ENCODE measurements at regions not wholly inside any gene's neighbourhood (a gene's known extent, or its start where the extent isn't known, plus 50 kb on each side); places are given as distances from the start of the nearest gene placed in this dataset.
"Not testable (repeated sequence)": the region's sequence is repeated elsewhere in the genome, so short reads cannot be mapped to it uniquely, and the experiment has no call there.

GRCh38 chr6:25181923-25182322, 97.3 kb upstream of the CARMIL1 start:
- no peak for DNase-seq (ENCODE audit: low read depth)

DNA sequence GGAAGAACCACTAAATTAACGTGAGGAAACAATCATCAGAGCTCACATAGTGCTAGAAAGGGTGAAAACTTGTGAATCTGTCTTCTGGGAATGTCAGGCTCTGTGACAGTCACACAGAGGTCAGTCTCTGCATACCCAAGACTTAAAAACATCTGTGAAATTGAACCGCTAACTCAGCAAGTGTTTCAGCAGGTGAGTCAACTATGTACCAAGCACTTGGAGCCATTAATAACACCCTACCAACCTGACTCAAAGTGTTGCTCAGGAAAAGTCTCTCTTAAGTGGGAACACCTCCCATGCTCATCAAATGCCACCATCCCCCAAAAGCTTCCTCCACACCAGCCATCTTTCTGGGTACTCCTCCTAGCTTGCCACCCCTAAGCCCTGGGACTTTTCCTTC, 92.3 kb upstream of the CARMIL1 start:
- no peak for DNase-seq (ENCODE audit: low read depth)

GRCh38 chr6:25188232-25188631, 90.9 kb upstream of the CARMIL1 start:
- no peak for DNase-seq (ENCODE audit: low read depth)

- no peak for DNase-seq (ENCODE audit: low read depth)
Observed at GRCh38 chr6:25192590-25193459, 86.3 kb upstream of the CARMIL1 start.

GRCh38 chr6:25193460-25194171, 85.6 kb upstream of the CARMIL1 start:
- no peak for DNase-seq (ENCODE audit: low read depth)

GRCh38 chr6:25194172-25194678, 84.9 kb upstream of the CARMIL1 start:
- no peak for DNase-seq (ENCODE audit: low read depth)

DNA sequence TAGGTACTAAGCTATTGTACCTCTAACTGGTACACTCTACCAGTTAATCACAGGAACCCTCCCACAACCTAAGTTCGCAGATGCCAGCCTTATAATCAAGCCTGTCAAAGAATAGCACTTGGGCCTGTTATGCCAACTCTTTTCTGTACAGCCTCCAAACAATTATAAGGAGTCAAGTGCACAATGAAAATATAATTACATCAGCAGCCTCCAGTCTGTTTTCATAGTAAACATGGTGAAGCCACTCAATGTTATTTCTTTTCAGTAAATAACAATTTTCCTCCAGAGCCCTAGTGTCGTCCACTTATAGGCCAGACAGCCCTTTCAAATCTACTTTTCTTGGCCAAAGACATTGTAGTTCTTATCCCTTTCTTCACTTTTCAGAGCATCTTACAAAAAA, 82.7 kb upstream of the CARMIL1 start:
- DNase-seq (ENCODE audit: low read depth) = no peak

- DNase-seq (ENCODE audit: low read depth) = no peak
Observed at GRCh38 chr6:25197111-25197510, 82.1 kb upstream of the CARMIL1 start.

GRCh38 chr6:25199544-25199943, 79.6 kb upstream of the CARMIL1 start:
- no peak for DNase-seq (ENCODE audit: low read depth)

- no peak for DNase-seq (ENCODE audit: low read depth)
Observed at GRCh38 chr6:25202504-25202903, 76.7 kb upstream of the CARMIL1 start.

DNA sequence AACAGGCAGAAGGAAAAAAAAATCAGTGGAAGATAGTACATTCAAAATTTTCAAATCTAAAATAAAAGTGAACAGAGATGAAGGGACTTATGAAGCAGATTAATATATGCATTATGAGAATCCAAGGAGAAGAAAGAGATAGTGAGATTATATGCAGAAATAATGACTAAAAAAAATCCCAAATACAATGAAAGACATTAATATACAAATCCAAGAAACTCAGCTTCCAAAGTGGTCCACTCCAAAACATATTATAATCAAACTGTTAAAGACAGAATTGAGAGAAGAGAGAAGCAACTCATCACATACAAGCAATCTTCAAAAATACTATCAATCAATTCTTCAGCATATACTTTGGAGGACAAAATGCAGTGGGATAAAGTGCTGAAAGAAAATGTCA, 73.5 kb upstream of the CARMIL1 start:
- no peak for DNase-seq (ENCODE audit: low read depth)

GRCh38 chr6:25207453-25208155, 71.6 kb upstream of the CARMIL1 start:
- DNase-seq (ENCODE audit: low read depth) = not testable (repeated sequence)

DNA sequence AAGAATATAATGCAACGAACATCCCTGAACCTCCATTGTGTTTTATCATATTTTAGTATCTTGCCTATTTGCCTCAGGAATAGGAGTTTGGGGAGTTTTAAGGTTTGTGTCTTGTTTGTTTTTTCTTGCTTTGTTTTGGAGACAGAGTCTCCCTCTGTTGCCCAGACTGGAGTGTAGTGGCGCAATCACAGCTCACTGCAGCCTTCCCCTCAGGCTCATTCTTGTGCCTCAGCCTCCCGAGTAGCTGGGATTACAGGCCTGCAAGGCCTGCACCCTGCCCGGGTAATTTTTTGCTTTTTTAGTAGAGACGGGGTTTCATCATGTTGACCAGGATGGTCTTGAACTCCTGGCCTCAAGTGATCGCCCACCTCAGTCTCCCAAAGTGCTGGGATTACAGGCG, 63.3 kb upstream of the CARMIL1 start:
- no peak for DNase-seq (ENCODE audit: low read depth)

DNA sequence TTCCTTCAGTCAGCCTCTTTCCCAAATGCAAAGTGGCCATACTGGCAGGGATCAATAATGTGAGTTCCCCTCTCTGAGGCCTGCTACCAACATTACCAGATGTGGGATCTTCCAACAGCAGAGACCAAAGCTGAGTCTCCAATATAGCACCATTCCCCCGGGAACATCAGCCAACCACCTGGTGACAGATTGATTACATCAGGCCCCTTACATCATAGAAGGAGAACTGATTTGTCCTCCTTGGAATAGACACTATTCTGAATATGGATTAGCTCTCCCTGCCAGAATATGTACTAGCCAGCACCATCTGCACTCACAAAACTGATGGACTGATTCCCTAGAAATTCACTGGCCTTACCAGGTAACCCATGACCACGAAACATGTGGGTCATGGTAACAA, 61.9 kb upstream of the CARMIL1 start:
- DNase-seq (ENCODE audit: low read depth) = no peak

- DNase-seq (ENCODE audit: low read depth) = no peak
Observed at GRCh38 chr6:25217829-25218228, 61.3 kb upstream of the CARMIL1 start.

- no peak for DNase-seq (ENCODE audit: low read depth)
Observed at GRCh38 chr6:25218346-25218745, 60.8 kb upstream of the CARMIL1 start.

DNA sequence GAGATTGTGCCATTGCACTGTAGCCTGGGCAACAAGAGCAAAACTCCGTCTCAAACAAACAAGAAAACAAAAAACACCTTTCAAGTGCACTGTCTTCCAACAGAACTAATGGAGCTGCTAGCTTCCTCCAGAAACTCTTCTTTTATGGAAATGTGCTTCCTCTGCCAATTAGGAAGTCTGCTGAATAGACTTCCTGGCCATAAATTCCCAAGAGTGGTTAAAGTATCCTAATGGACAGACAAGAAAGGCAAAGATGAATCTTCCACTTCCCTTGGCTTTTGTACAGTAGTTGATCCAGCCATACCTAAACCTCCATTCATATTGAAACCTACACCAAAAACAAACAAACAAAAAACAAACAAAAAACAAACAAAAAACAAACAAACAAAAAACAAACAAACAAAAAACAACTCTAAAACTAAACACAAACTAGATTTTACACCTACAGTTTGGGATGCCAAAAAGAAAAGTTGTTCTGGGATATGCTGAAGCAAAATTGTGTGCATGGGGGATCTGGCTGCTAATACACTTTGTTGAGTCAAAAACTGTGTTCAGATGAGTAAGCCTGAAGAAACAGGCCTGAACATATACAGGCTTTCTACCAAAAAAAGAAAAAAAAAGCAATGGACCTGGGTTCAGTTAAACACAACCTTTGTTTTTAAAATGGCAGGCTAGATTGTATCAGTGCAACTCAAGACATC, 59.8 kb upstream of the CARMIL1 start:
- DNase-seq (ENCODE audit: low read depth) = no peak

DNA sequence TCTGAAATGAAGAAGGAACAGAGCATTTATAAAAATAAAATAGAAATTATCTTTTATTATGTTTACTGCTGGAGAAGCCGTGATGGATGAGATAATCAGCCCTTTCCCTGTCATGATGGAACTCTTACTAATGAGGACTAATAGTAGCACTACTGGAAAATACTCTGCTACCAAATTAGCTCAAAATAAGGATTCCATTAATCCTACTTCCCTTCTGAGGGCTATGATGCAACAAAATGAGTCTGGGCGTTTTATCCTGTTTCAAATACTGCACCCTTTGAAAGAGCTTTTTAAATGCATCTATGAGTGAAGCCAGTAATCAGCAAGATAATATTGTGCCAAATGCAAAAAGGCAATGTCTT, 59.3 kb upstream of the CARMIL1 start:
- no peak for DNase-seq (ENCODE audit: low read depth)

DNA sequence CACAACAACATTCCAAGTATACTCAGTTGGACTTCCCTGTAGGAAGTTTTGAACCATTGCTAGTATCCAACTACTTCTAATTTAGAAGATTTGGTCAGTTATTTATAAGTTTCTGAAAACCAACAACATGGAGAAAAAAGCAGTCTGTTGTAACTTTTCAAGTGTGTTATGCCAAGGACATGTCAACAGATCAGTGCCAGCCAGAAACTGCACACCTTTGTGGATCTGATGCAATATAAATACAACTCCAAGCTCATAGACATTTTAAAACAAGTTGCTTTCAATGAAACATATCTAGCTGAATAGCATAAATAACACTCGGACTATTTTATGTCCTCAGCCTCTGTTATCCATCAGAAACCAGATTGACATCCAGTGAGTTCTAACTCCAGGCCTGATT, 58.3 kb upstream of the CARMIL1 start:
- DNase-seq (ENCODE audit: low read depth) = no peak

DNA sequence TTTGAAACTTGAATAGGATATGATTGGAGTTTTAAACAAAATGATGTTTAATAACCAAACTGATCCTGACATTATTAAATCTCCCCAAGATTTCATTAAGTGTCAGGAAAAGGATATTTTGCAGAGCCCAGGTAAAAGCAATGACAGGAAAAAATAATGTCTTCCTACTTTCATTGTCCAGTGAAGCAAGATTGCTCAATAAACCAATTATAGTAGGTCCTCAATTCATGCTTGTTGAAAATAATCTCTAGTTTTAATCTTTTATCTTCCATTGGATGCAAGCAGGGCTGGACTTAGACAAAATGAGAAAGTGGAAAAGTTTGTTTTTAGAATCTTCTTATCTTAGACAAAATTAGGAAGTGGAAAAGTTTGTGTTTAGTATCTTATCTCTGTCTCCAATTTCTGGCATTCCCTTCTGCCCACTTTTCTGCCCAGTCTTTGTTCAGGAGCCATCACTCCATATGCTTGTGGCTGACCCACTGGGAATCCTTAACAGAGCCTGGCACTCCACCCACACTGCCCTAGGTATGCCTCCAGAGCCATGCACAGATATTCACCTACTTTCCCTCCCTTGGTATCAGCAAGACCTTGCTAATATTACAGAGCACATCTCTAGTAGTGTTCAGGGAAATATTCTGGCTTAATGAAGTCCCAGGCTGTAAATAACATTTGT, 57.0 kb upstream of the CARMIL1 start:
- no peak for DNase-seq (ENCODE audit: low read depth)

- DNase-seq (ENCODE audit: low read depth) = peak; percentile 2
Observed at GRCh38 chr6:25223490-25223991, 55.6 kb upstream of the CARMIL1 start.

Measured in T-helper 22 cell (primary cell).